HL-60 (cell line): ENCODE measurements at regions not wholly inside any gene's neighbourhood (a gene's known extent, or its start where the extent isn't known, plus 50 kb on each side); places are given as distances from the start of the nearest gene placed in this dataset.

Experiments
- DNase-seq, 2 experiments: peaks; one replicate each; pipeline ENCODE4 v3.0.0-alpha.2; 2010 to 2020; ENCODE audit warnings: low read depth in 1 of 2, low spot score in 1 of 2
- H3K27ac ChIP-seq: fragments of 250-450 bp; sonication (Bioruptor Pico); replicated peaks from 2 replicates; pipeline ENCODE4 v1.5.1; 2020; ENCODE audit warnings: mild to moderate bottlenecking, moderate library complexity
- H3K27me3 ChIP-seq: fragments of 250-450 bp; sonication (Bioruptor Pico); 2 replicates; pipeline ENCODE4 v1.5.1; 2021; ENCODE audit warnings: mild to moderate bottlenecking, moderate library complexity; ENCODE audit not compliant: insufficient read depth, poor library complexity, severe bottlenecking
- H3K4me3 ChIP-seq: replicated peaks from 2 replicates; pipeline ENCODE4 v1.5.1; 2011; ENCODE audit warnings: mild to moderate bottlenecking, control low read depth, low read length; ENCODE audit not compliant: insufficient read depth
- CTCF ChIP-seq: IDR thresholded peaks from one replicate; pipeline ENCODE4 v1.5.1; 2011; ENCODE audit warnings: low read length, control low read depth, inconsistent platforms; ENCODE audit not compliant: insufficient read depth
- GABPA ChIP-seq: IDR thresholded peaks from 2 replicates; pipeline ENCODE4 v1.6.1; 2012; ENCODE audit warnings: low read depth
- POLR2AphosphoS5 ChIP-seq: IDR thresholded peaks from 2 replicates; pipeline ENCODE4 v1.6.1; 2012; ENCODE audit warnings: low read depth
- REST ChIP-seq: IDR thresholded peaks from 2 replicates; pipeline ENCODE4 v1.6.1; 2012; ENCODE audit warnings: low read depth; ENCODE audit not compliant: insufficient replicate concordance
- SPI1 ChIP-seq: IDR thresholded peaks from 2 replicates; pipeline ENCODE4 v1.6.1; 2012; ENCODE audit warnings: low read depth, mild to moderate bottlenecking, borderline replicate concordance

- TF ChIP-seq GABPA (no peak), POLR2AphosphoS5 (no peak), CTCF (no peak), SPI1 (no peak), REST (no peak)
- no peak for DNase-seq
- no peak overlapping the region for H3K4me3 ChIP-seq
Observed at GRCh38 chr10:36254199-36254598, 612.1 kb upstream of the FZD8 start.

GRCh38 chr10:36253731-36254130 lies 611.6 kb upstream of the FZD8 start:
- DNase-seq: no peak
- no peak overlapping the region for H3K4me3 ChIP-seq
- no peaks in the 10 kb centered on the region for H3K27me3 ChIP-seq
- TF ChIP-seq CTCF (no peak), SPI1 (no peak), REST (no peak), GABPA (no peak), POLR2AphosphoS5 (no peak)
- no peak overlapping the region for H3K27ac ChIP-seq

More at GRCh38 chr10:36254199-36254598, 612.1 kb upstream of the FZD8 start:
- no peak overlapping the region for H3K27ac ChIP-seq
- H3K27me3 ChIP-seq: no peaks in the 10 kb centered on the region

- no peak for TF ChIP-seq CTCF
- TF ChIP-seq SPI1: no peak
- TF ChIP-seq GABPA: no peak
- no peak for TF ChIP-seq REST
- TF ChIP-seq POLR2AphosphoS5: no peak
- no peak for DNase-seq
- Histone ChIP-seq H3K27ac (no peak overlapping the region), H3K27me3 (no peaks in the 10 kb centered on the region), H3K4me3 (no peak overlapping the region)
Observed at GRCh38 chr10:36251068-36251467, 609.0 kb upstream of the FZD8 start.
